Endothelial cell (in vitro differentiated cells): ENCODE measurements at regions not wholly inside any gene's neighbourhood (a gene's known extent, or its start where the extent isn't known, plus 50 kb on each side); places are given as distances from the start of the nearest gene placed in this dataset.

ENCODE experiments used
- DNase-seq: peaks from one replicate; pipeline ENCODE4 v3.0.0; 2021; ENCODE audit warnings: low spot score
- H3K27ac Mint-ChIP-seq: one replicate; pipeline ENCODE4 v1.8.0; 2021; ENCODE audit warnings: mixed read lengths, inconsistent platforms; ENCODE audit not compliant: unreplicated experiment
- H3K27me3 Mint-ChIP-seq: one replicate; pipeline ENCODE4 v1.8.0; 2021; ENCODE audit warnings: mild to moderate bottlenecking, moderate library complexity, mixed read lengths, inconsistent platforms; ENCODE audit not compliant: unreplicated experiment
- H3K36me3 Mint-ChIP-seq: one replicate; pipeline ENCODE4 v1.8.0; 2021; ENCODE audit warnings: mild to moderate bottlenecking, low read depth, mixed read lengths, inconsistent platforms; ENCODE audit not compliant: unreplicated experiment
- H3K4me1 Mint-ChIP-seq: one replicate; pipeline ENCODE4 v1.8.0; 2021; ENCODE audit warnings: mild to moderate bottlenecking, mixed read lengths, inconsistent platforms; ENCODE audit not compliant: unreplicated experiment
- H3K4me3 Mint-ChIP-seq: one replicate; pipeline ENCODE4 v1.8.0; 2021; ENCODE audit warnings: mild to moderate bottlenecking, mixed read lengths, inconsistent platforms; ENCODE audit not compliant: unreplicated experiment
- H3K9me3 Mint-ChIP-seq: one replicate; pipeline ENCODE4 v1.8.0; 2021; ENCODE audit warnings: mixed read lengths, inconsistent platforms; ENCODE audit not compliant: unreplicated experiment
- CTCF ChIP-seq: fragments of 200-600 bp; sonication (generic); IDR thresholded peaks from one replicate; pipeline ENCODE4 v1.5.0; 2021; ENCODE audit warnings: antibody characterized with exemption; ENCODE audit not compliant: unreplicated experiment

GRCh38 chr4:65021149-65021548 is 611.9 kb upstream of the TECRL start:
- no peaks in the 10 kb centered on the region for H3K27me3 Mint-ChIP-seq
- DNase-seq = no peak
- TF ChIP-seq CTCF = no peak

GRCh38 chr4:65019775-65020174 is 610.5 kb upstream of the TECRL start:
- TF ChIP-seq CTCF = no peak
- Mint-ChIP-seq H3K4me1 (no peaks in the 10 kb centered on the region), H3K4me3 (no peak overlapping the region), H3K27me3 (no peaks in the 10 kb centered on the region), H3K36me3 (no peaks in the 10 kb centered on the region), H3K9me3 (no peaks in the 10 kb centered on the region), H3K27ac (no peak overlapping the region)
- DNase-seq = no peak

More at GRCh38 chr4:65021149-65021548, 611.9 kb upstream of the TECRL start:
- Mint-ChIP-seq H3K36me3 (no peaks in the 10 kb centered on the region), H3K4me1 (no peaks in the 10 kb centered on the region), H3K9me3 (no peaks in the 10 kb centered on the region), H3K4me3 (no peak overlapping the region), H3K27ac (no peak overlapping the region)

- DNase-seq = no peak
- H3K4me1 Mint-ChIP-seq = peaks cover under 1% of the 10 kb centered on the region
- no peak overlapping the region for H3K27ac Mint-ChIP-seq
- H3K9me3 Mint-ChIP-seq = no peaks in the 10 kb centered on the region
- no peaks in the 10 kb centered on the region for H3K27me3 Mint-ChIP-seq
- TF ChIP-seq CTCF = no peak
- H3K4me3 Mint-ChIP-seq = no peak overlapping the region
- H3K36me3 Mint-ChIP-seq = no peaks in the 10 kb centered on the region
Measured at GRCh38 chr4:65018313-65018712, 609.1 kb upstream of the TECRL start.

DNA sequence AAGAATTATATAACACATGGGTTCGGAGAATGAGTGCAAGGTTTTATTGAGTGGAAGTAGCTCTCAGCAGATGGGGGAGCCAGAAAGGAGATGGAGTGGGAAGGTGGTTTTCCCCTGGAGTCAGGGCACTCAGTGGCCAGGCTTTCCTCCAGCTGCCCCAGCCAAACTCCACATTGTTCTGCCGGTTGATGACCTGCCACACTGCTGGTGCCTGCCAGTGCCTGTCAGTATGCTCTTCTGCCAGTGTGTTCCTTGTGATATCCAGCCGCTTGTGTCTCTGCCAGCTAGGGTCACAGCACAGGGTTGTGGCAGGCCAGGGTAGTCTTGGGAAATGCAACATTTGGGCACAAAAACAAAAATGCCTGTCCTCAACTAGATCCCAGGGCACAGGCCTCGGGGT is 604.8 kb upstream of the TECRL start:
- TF ChIP-seq CTCF = no peak
- no peak overlapping the region for H3K4me3 Mint-ChIP-seq
- DNase-seq = no peak
- no peaks in the 10 kb centered on the region for H3K36me3 Mint-ChIP-seq
- H3K27me3 Mint-ChIP-seq = no peaks in the 10 kb centered on the region
- no peak overlapping the region for H3K27ac Mint-ChIP-seq
- no peaks in the 10 kb centered on the region for H3K9me3 Mint-ChIP-seq
- peaks cover 3% of the 10 kb centered on the region for H3K4me1 Mint-ChIP-seq

DNA sequence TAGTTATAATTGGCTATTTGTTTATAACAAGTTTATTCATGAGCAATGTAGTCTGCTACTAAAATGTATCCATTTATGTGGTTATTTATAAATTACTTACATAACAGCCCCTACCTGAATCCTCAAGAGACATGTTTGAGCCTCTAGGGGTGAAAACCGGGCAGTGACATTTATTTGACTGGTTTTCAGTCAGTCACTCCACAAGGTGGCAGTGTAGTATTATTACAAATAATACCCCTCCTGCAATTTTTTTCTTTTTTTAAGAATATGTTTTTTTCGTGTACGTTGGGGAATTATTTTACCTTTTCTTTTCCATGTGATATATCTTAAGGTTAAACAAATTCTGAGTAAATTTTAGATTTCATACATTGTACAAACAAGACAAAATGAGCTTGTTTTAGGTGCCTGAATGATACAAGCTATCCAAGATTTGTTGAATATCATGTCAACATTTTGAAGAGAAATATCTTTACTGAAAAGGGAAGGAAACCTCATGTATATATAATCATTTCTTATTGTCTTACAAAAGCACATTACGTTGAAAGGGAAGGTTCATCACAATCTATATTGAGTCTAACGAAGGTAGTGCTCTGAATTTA is 598.7 kb upstream of the TECRL start:
- Mint-ChIP-seq H3K4me3 (no peak overlapping the region), H3K27me3 (no peaks in the 10 kb centered on the region), H3K27ac (no peak overlapping the region), H3K9me3 (no peaks in the 10 kb centered on the region), H3K36me3 (no peaks in the 10 kb centered on the region), H3K4me1 (no peaks in the 10 kb centered on the region)
- peak; percentile 89 for TF ChIP-seq CTCF
- peak; percentile 40 for DNase-seq
